Heart right ventricle (tissue), 16 donors: ENCODE measurements at regions not wholly inside any gene's neighbourhood (a gene's known extent, or its start where the extent isn't known, plus 50 kb on each side); places are given as distances from the start of the nearest gene placed in this dataset.

Source experiments
- ATAC-seq, 8 donors: fragments of 200-7000 bp; cut with Tn5 transposase; one replicate each; pipeline ENCODE4 v1.9.1; 2020; ENCODE audit warnings: mild to moderate bottlenecking in 8 of 8, moderate library complexity in 8 of 8, moderate number of reproducible peaks in 1 of 8
- DNase-seq, 2 donors: peaks; one replicate each; pipeline ENCODE4 v3.0.0-alpha.2; 2020
- H3K27ac ChIP-seq, 10 donors: fragments of 200-600 bp; sonication (generic) in 2 of 10; one replicate each; pipeline versions ENCODE4 v1.5.0 to v1.8.0; 2020 to 2022; ENCODE audit warnings: mild to moderate bottlenecking in 3 of 10
- H3K27me3 ChIP-seq, 7 donors: fragments of 200-600 bp; one replicate each; pipeline ENCODE4 v1.8.0; 2021 to 2022; ENCODE audit warnings: mild to moderate bottlenecking in 2 of 7
- H3K36me3 ChIP-seq, 9 donors: fragments of 200-600 bp; sonication (generic) in 1 of 9; one replicate each; pipeline versions ENCODE4 v1.5.0 to v1.8.0; 2020 to 2022; ENCODE audit warnings: mild to moderate bottlenecking in 2 of 9
- H3K4me1 ChIP-seq, 9 donors: fragments of 200-600 bp; sonication (generic) in 1 of 9; one replicate each; pipeline versions ENCODE4 v1.5.0 to v1.8.0; 2020 to 2022; ENCODE audit warnings: mild to moderate bottlenecking in 4 of 9
- H3K4me3 ChIP-seq, 10 donors: fragments of 200-600 bp; sonication (generic) in 2 of 10; one replicate each; pipeline versions ENCODE4 v1.5.0 to v1.8.0; 2020 to 2022; ENCODE audit warnings: mild to moderate bottlenecking in 7 of 10, moderate library complexity in 2 of 10
- H3K9me3 ChIP-seq, 11 donors: fragments of 200-600 bp in 10 of 11; sonication (generic) in 2 of 11; one replicate each; pipeline versions ENCODE4 v1.5.0 to v1.8.0; 2013 to 2022; ENCODE audit warnings: mild to moderate bottlenecking in 2 of 11, control low read depth in 1 of 11, moderate library complexity in 1 of 11
- WGBS, 2 donors: extraction: QIAGEN DNeasy Blood & Tissue Kit; methylation state at CpG; one replicate each; pipeline ENCODE4 v1.1.7; 2013; ENCODE audit warnings: inconsistent platforms in 1 of 2; 5-methylcytosine and 5-hydroxymethylcytosine counted together
- intact Hi-C, 10 donors: fragments of 100-400 bp; cut with DNase I; formaldehyde crosslinking; loops; one replicate each; pipeline versions ENCODE4 v1.11.1 to v1.14.2; 2022
- TF ChIP-seq, protein P1 (sequence below), 9 donors: fragments of 200-600 bp; sonication (generic) in 2 of 9; IDR thresholded peaks; one replicate each; pipeline versions ENCODE4 v1.5.0 to v1.8.0; 2021 to 2022; ENCODE audit warnings: antibody characterized with exemption in 9 of 9, mild to moderate bottlenecking in 5 of 9, moderate library complexity in 1 of 9
- donor health status: Arrhythmogenic right ventricular cardiomyopathy.
- donor health status: ischemic (EF 13 %, LVEDD 7.1; RV severe dilation, severe dysfunction).
- donor health status: healthy with polysubstance abuse.
- donor health status: DM: no; HTN: yes; CAD: no.
- donor health status: DM: no; HTN: no; CAD: no.
- donor health status: ischemic (EF 25% LVEDD 6.9; RV normal size, moderate dysfunction).
- donor health status: ischemic (EF 25% LVEDD 5.7; RV mildly dilated, moderate dysfunction).
- donor health status: healthy.
- donor health status: DM: yes; HTN: yes; CAD: no.
- donor health status: Ischemic cardiomyopathy.
- donor health status: ischemic (EF 35%, LVEDD 5.7; RV mildly dilated, moderate dysfunction).
- donor health status: nonischemic (EF 11% LVEDD 7.7; RV severe dilation, severe dysfunction).
- donor health status: DM: yes; HTN: yes; CAD: no.
- donor health status: PGD.
- donor health status: ischemic (EF 29% LVEDD 5.4; RV normal size, mild dysfunction).
- donor health status: nonischemic (EF 23%, LVEDD 6.1; RV moderate dilation, normal function).

DNA sequence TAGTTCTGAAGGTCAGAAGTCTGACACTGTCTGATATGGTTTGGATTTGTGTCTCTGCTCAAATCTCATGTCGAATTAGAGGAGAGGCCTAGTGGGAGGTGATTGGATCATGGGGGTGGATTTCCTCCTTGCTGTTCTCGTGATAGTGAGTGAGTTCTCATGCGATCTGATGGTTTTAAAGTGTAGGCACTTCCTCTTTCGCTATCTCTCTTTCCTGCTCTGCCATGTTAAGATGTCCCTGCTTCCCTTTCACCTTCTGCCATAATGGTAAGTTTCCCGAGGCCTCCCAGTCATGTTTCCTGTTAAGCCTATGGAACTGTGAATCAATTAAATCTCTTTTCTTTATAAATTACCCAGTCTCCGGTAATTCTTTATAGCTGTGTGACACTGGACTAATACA lies 84.1 kb upstream of the TMTC1 start:
- Histone ChIP-seq H3K4me3 (no peak overlapping the region), H3K4me1 (no peaks in the 10 kb centered on the region), H3K9me3 (no peaks in the 10 kb centered on the region), H3K36me3 (no peaks in the 10 kb centered on the region), H3K27ac (no peak overlapping the region), H3K27me3 (no peaks in the 10 kb centered on the region)
- TF ChIP-seq, protein P1, sequence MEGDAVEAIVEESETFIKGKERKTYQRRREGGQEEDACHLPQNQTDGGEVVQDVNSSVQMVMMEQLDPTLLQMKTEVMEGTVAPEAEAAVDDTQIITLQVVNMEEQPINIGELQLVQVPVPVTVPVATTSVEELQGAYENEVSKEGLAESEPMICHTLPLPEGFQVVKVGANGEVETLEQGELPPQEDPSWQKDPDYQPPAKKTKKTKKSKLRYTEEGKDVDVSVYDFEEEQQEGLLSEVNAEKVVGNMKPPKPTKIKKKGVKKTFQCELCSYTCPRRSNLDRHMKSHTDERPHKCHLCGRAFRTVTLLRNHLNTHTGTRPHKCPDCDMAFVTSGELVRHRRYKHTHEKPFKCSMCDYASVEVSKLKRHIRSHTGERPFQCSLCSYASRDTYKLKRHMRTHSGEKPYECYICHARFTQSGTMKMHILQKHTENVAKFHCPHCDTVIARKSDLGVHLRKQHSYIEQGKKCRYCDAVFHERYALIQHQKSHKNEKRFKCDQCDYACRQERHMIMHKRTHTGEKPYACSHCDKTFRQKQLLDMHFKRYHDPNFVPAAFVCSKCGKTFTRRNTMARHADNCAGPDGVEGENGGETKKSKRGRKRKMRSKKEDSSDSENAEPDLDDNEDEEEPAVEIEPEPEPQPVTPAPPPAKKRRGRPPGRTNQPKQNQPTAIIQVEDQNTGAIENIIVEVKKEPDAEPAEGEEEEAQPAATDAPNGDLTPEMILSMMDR (IDR thresholded peaks at IDR 0.05): no peak
- ATAC-seq (no peak), DNase-seq (no peak)
- WGBS, 2 donors: 84 to 85% methylated on average over 6 of the region's 6 CpGs
- intact Hi-C loops: no loop called here

GRCh38 chr12:29863665-29864064 lies 79.9 kb upstream of the TMTC1 start:
- no peaks in the 10 kb centered on the region for H3K36me3 ChIP-seq
- ATAC-seq (no peak), DNase-seq (no peak)
- peaks cover 0 to 3% (median 0%) of the 10 kb centered on the region in 9 donors for H3K4me1 ChIP-seq
- no peaks in the 10 kb centered on the region for H3K27me3 ChIP-seq
- 44 to 64% methylated on average over 1 of the region's 1 CpG for WGBS, 2 donors
- no peaks in the 10 kb centered on the region for H3K9me3 ChIP-seq
- no peak overlapping the region for H3K27ac ChIP-seq
- intact Hi-C loops: no loop called here
- H3K4me3 ChIP-seq: no peak overlapping the region
- TF ChIP-seq, protein P1 (IDR thresholded peaks at IDR 0.05): no peak

DNA sequence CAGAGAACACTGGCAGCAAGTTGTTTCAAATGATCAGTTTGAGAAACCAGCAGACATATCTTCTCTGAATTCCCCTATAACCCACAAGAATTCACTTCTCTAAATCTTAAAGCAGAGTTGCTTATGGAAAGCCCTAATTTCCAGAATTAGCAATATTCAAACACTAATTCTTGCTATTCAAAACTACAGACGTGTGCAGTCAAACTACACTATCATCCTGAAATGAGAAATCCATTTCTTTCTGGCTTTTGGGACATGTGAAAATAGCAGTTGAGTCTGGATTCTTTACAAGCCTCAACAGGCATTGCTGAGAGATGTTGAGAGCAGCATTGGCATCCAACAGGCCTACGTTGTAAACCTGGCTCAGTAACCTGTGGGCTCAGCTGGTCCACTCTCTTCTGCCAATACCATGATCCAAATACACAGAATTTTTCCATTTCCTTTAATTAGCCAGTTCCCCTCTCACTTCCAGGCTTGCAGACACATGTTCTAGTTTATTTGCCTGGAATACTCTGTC lies 74.6 kb upstream of the TMTC1 start:
- intact Hi-C loops: no loop called here
- no peak overlapping the region for H3K27ac ChIP-seq
- H3K4me1 ChIP-seq: peaks cover 0 to 3% (median 0%) of the 10 kb centered on the region in 9 donors
- no peaks in the 10 kb centered on the region for H3K36me3 ChIP-seq
- peaks cover 0 to 11% (median 0%) of the 10 kb centered on the region in 11 donors for H3K9me3 ChIP-seq
- H3K4me3 ChIP-seq: no peak overlapping the region
- 29 to 47% methylated on average over 2 of the region's 2 CpGs for WGBS, 2 donors
- TF ChIP-seq, protein P1 (IDR thresholded peaks at IDR 0.05): no peak
- peak in 1 of 2 donors; percentile 11 for DNase-seq
- peak in 6 of 8 donors; percentile 25 to 82 (median 49) for ATAC-seq
- H3K27me3 ChIP-seq: no peaks in the 10 kb centered on the region

- TF ChIP-seq, protein P1 (IDR thresholded peaks at IDR 0.05): no peak
- H3K9me3 ChIP-seq: peaks cover 0 to 16% (median 0%) of the 10 kb centered on the region in 11 donors
- H3K27me3 ChIP-seq: no peaks in the 10 kb centered on the region
- no peaks in the 10 kb centered on the region for H3K36me3 ChIP-seq
- H3K4me3 ChIP-seq: no peak overlapping the region
- ATAC-seq (peak in 3 of 8 donors; percentile 34 to 70 (median 41)), DNase-seq (no peak)
- H3K4me1 ChIP-seq: no peaks in the 10 kb centered on the region
- H3K27ac ChIP-seq: peak overlapping the region in 1 of 10 donors; percentile 48
- WGBS, 2 donors: 57 to 81% methylated on average over 2 of the region's 2 CpGs
- intact Hi-C loops: no loop called here
These were observed 63.5 kb upstream of the TMTC1 start for GRCh38 chr12:29847246-29847645.
